ENCODE measurements at regions not wholly inside any gene's neighbourhood (a gene's known extent, or its start where the extent isn't known, plus 50 kb on each side); places are given as distances from the start of the nearest gene placed in this dataset.

- TF ChIP-seq CTCF (optimal IDR thresholded peaks at IDR 0.05 in 1 of 3, IDR thresholded peaks at IDR 0.05 in 1 of 3, conservative IDR thresholded peaks at IDR 0.05 in 1 of 3; ENCODE audit: extremely low read depth in 1 of 3, insufficient read depth in 2 of 3, low read length in 3 of 3): no peak
- TF ChIP-seq EZH2 (IDR thresholded peaks at IDR 0.05; ENCODE audit: low read length): no peak
Measured at GRCh38 chr17:70709596-70709995, 540.3 kb downstream of the KCNJ2 start.

All from keratinocyte (primary cell).